ENCODE measurements at regions not wholly inside any gene's neighbourhood (a gene's known extent, or its start where the extent isn't known, plus 50 kb on each side); places are given as distances from the start of the nearest gene placed in this dataset.
"Not testable (repeated sequence)": the region's sequence is repeated elsewhere in the genome, so short reads cannot be mapped to it uniquely, and the experiment has no call there.

DNA sequence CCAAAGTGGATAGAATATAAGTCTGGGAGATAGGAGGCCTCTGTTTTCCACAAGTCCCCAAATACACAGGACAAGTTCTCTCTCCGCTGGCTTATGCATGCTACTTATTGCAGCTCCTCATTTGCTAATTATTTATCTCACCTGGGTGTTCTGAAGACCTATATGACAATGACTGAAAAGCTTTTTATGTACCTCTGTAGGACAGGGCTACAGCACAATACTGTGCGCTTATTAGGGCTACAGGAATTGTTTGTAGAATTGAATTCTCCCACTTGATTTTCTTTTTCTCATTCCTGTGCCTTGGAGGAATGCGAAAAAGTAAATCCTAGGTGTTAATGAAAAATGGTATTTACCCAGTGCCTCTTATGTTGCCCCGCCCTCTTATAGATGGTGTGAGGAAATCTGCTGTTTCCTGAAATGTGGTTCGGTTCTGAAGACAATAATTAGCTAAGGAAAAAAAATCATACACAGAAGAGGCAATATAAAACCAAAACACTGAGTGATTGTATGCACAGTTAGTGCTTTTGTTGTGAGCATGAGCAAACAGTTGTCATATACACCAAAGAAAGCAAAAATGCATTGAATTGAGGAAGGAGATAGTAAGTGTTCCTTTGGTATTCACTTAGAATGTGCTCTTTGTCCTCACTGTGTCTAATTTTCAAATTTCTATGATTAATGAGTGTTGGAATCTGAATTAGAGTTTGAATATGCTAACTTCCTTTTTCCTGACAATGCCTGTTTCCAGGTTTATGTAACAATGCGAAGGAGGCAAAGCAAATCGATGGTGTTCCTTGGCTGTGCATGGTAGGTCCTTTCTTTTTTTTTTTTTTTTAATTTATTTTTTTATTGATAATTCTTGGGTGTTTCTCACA lies 78.7 kb upstream of the PNPT1 start:
- intact Hi-C loops (cut with DNase I): loop anchor here (5.0 kb wide), 1 partner anchor 360 kb away; no protein-coding TSS in a partner anchor
- DNase-seq: no peak

GRCh38 chr2:55771612-55772011 lies 78.0 kb upstream of the PNPT1 start:
- DNase-seq: no peak
- intact Hi-C loops (cut with DNase I): loop anchor here (1.0 to 5.0 kb wide), 2 partner anchors 190 to 361 kb away; no protein-coding TSS in a partner anchor

GRCh38 chr2:55768991-55769390 lies 75.3 kb upstream of the PNPT1 start:
- DNase-seq: no peak

GRCh38 chr2:55766947-55767346 lies 73.3 kb upstream of the PNPT1 start:
- intact Hi-C loops (cut with DNase I): loop anchor here (5.0 kb wide), 2 partner anchors 50 to 245 kb away; no protein-coding TSS in a partner anchor
- no peak for DNase-seq

More at GRCh38 chr2:55768991-55769390, 75.3 kb upstream of the PNPT1 start:
- intact Hi-C loops (cut with DNase I): loop anchor here (5.0 kb wide), 2 partner anchors 52 to 243 kb away; no protein-coding TSS in a partner anchor

- intact Hi-C loops (cut with DNase I): loop anchor here (5.0 kb wide), 2 partner anchors 48 to 247 kb away; no protein-coding TSS in a partner anchor
- not testable (repeated sequence) for DNase-seq
Measured at GRCh38 chr2:55765708-55766107, 72.1 kb upstream of the PNPT1 start.

DNA sequence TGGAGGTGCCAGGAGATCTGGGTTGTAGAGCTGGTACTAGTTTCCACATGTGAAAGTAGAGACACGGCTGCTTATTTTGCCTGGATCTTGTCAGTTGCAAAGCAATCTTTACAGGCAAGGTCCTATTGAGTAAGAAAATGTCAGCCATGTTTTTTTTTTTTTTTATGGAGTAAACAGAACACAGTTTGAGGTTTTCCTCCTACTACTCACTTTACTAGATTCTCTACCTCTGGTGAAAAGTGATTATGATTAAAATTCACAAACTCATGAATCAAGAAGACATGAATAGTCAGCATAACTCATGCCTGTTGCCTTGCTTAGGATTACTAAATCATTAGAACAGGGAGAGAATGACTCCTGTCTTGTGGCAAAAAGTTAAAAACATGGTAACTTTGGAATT lies 70.1 kb upstream of the PNPT1 start:
- intact Hi-C loops (cut with DNase I): no loop called here

GRCh38 chr2:55761526-55761925 lies 67.9 kb upstream of the PNPT1 start:
- intact Hi-C loops (cut with DNase I): no loop called here
- no peak for DNase-seq

More for the DNA sequence above, 70.1 kb upstream of the PNPT1 start:
- DNase-seq: no peak

- intact Hi-C loops (cut with DNase I): no loop called here
Measured at GRCh38 chr2:55761024-55761423, 67.4 kb upstream of the PNPT1 start.

GRCh38 chr2:55760125-55760524 lies 66.5 kb upstream of the PNPT1 start:
- no peak for DNase-seq
- intact Hi-C loops (cut with DNase I): no loop called here

More at GRCh38 chr2:55761024-55761423, 67.4 kb upstream of the PNPT1 start:
- DNase-seq: no peak

DNA sequence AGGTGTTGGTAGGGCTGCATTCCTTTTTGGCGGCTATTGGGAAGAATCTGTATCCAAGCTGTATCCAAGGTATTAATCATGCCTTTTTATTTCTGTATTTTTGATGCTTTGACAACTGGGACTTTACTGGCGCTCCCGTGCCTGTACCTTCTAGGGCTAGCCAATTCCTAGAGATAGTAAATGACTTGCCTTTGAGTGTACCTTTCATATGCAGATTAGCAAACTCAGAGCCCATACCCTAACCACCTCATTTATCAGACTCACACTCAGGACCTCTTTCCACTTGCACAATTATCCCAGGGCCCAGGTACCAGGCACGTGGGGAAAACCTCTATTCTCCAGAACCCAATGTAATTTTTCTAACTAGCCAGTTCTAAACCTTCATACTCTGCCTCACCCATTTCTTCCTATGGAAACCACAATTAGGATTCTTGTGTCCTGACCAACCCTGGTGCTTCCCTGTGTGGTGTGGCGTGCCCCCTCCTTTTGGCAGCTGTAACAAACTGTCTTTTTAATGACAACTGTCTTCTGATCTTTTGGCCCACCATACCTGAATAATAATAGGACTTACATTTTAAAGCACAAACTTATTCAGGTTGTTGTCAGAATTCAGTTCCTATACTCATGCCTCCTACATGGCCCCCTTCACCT lies 65.8 kb upstream of the PNPT1 start:
- intact Hi-C loops (cut with DNase I): no loop called here

DNA sequence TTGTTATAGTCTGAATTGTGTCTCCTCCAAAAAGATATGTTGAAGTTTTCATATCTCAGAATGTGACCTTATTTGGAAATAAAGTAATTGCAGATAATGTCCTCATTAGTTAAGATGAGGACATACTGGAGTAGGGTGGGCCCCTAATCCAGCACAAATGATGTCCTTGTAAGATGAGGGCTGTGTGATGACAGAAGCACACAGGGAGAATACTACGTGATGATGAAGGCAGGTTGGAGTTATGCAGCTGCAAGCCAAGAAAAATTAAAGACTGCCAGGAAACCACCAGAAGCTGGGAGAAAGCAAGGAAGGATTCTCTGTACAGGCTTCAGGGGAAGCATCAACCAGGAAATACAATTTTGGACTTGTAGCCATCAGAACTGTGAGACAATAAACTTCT lies 58.3 kb upstream of the PNPT1 start:
- intact Hi-C loops (cut with DNase I): no loop called here
- DNase-seq: no peak

More for the DNA sequence above, 65.8 kb upstream of the PNPT1 start:
- no peak for DNase-seq

DNA sequence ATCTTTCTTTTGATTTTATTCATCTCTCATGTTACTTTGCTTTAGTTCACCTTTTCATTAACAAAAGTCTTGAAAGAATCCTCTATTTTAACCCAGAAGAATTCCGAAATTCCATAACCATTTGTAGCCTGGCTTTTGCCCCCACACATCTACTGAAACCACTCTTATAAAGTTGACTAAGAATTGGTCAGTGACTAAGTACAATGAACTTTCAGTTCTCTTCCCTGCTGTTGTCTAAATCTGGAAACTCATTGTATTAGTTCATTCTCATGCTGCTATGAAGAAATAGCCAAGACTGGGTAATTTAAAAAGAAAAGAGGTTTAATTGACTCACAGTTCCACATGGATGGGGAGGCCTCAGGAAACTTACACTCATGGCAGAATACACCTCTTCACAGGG lies 49.9 kb upstream of the PNPT1 start:
- intact Hi-C loops (cut with DNase I): no loop called here

More for the DNA sequence above, 49.9 kb upstream of the PNPT1 start:
- DNase-seq: no peak

All from posterior cingulate gyrus (tissue), 11 donors.